A549 (cell line): ENCODE measurements at regions not wholly inside any gene's neighbourhood (a gene's known extent, or its start where the extent isn't known, plus 50 kb on each side); places are given as distances from the start of the nearest gene placed in this dataset.

Source experiments
- ATAC-seq, 2 experiments: fragments of 200-7000 bp in 1 of 2; fragments of >200 bp in 1 of 2; cut with Nextera tagmentation in 1 of 2; cut with Tn5 transposase in 1 of 2; 3 replicates each; pipeline versions ENCODE4 v1.8.0 to v1.9.1; 2018 to 2020; ENCODE audit warnings: mild to moderate bottlenecking in 1 of 2, moderate library complexity in 1 of 2
- CTCF ChIA-PET: fragments of 300-600 bp; sonication (Branson Sonifier 250); formaldehyde crosslinking; extraction: SDS; loops from one replicate; lab custom pipeline; 2021; ENCODE audit warnings: antibody characterized with exemption, inconsistent platforms; lab: Yijun Ruan, JAX
- POLR2A ChIA-PET: fragments of 350-600 bp; formaldehyde crosslinking; extraction: SDS; loops from one replicate; lab custom pipeline; 2021; ENCODE audit warnings: antibody characterized with exemption, inconsistent platforms; lab: Yijun Ruan, JAX
- DNase-seq, 2 experiments: peaks; one replicate each; pipeline versions ENCODE4 v3.0.0 to v3.0.0-alpha.2; 2011 to 2016; ENCODE audit warnings: low read depth in 1 of 2, low spot score in 1 of 2
- FAIRE-seq: peaks from 2 replicates; lab custom pipeline; 2011; peaks lifted over from hg19 to GRCh38; lab: Jason Lieb, UNC
- H3K27ac ChIP-seq, 2 experiments: fragments of >200 bp; sonication (Bioruptor Twin); formaldehyde crosslinking; 3 replicates each; pipeline ENCODE4 v1.5.1; 2016 to 2017
- H3K4me1 ChIP-seq: fragments of >200 bp; sonication (Bioruptor Twin); formaldehyde crosslinking; 3 replicates; pipeline ENCODE4 v1.6.1; 2016
- H3K4me2 ChIP-seq: fragments of >200 bp; sonication (Bioruptor Twin); formaldehyde crosslinking; 3 replicates; pipeline ENCODE4 v1.6.1; 2016
- H3K4me3 ChIP-seq: fragments of >200 bp; sonication (Bioruptor Twin); formaldehyde crosslinking; 3 replicates; pipeline ENCODE4 v1.5.1; 2016
- H3K9me3 ChIP-seq: fragments of >200 bp; sonication (Bioruptor Twin); formaldehyde crosslinking; 3 replicates; pipeline ENCODE4 v1.6.1; 2016
- BCL3 ChIP-seq: fragments of >200 bp; sonication (Bioruptor Twin); formaldehyde crosslinking; IDR thresholded peaks from 3 replicates; pipeline ENCODE4 v1.6.1; 2016
- CBX8 ChIP-seq: fragments of 200-600 bp; sonication (generic); IDR thresholded peaks from 2 replicates; pipeline ENCODE4 v1.6.1; 2016
- CHD2 ChIP-seq: fragments of 150-350 bp; IDR thresholded peaks from 2 replicates; pipeline ENCODE4 v1.6.1; 2014; ENCODE audit warnings: low read length; ENCODE audit not compliant: partially characterized antibody
- CHD4 ChIP-seq: fragments of 200-600 bp; sonication (generic); IDR thresholded peaks from 2 replicates; pipeline ENCODE4 v1.6.1; 2016; ENCODE audit warnings: antibody characterized with exemption, mild to moderate bottlenecking, borderline replicate concordance
- FOSL2 ChIP-seq, 2 experiments: fragments of 450-650 bp in 1 of 2; fragments of >200 bp in 1 of 2; sonication (Bioruptor Twin) in 1 of 2; formaldehyde crosslinking; IDR thresholded peaks; 2 replicates each; pipeline versions ENCODE4 v1.5.0 to v1.6.1; 2016 to 2020; ENCODE audit warnings: mild to moderate bottlenecking in 1 of 2, moderate library complexity in 1 of 2
- HDAC2 ChIP-seq: fragments of 200-600 bp; sonication (generic); IDR thresholded peaks from 2 replicates; pipeline ENCODE4 v1.6.1; 2016
- HES2 ChIP-seq: fragments of >200 bp; sonication (Bioruptor Twin); formaldehyde crosslinking; IDR thresholded peaks from 2 replicates; pipeline ENCODE4 v1.6.1; 2016
- HEYL ChIP-seq: fragments of 250-450 bp; sonication (Bioruptor Pico); IDR thresholded peaks from 2 replicates; pipeline ENCODE4 v1.8.0; 2021; ENCODE audit warnings: mild to moderate bottlenecking, moderate library complexity
- HOXB13 ChIP-seq: fragments of 250-450 bp; sonication (Bioruptor Pico); IDR thresholded peaks from 2 replicates; pipeline ENCODE4 v1.5.0; 2020; ENCODE audit warnings: low read depth, mild to moderate bottlenecking, moderate library complexity
- KDM5A ChIP-seq: fragments of 200-600 bp; sonication (generic); IDR thresholded peaks from 2 replicates; pipeline ENCODE4 v1.6.1; 2016; ENCODE audit warnings: antibody characterized with exemption, mild to moderate bottlenecking
- NR3C1 ChIP-seq: fragments of >200 bp; sonication (Bioruptor Twin); formaldehyde crosslinking; IDR thresholded peaks from 3 replicates; pipeline ENCODE4 v1.6.1; 2017
- RARB ChIP-seq: fragments of 250-450 bp; sonication (Bioruptor Pico); IDR thresholded peaks from 2 replicates; pipeline ENCODE4 v1.8.0; 2021; ENCODE audit warnings: mild to moderate bottlenecking, moderate library complexity
- RCOR1 ChIP-seq: fragments of 150-350 bp; IDR thresholded peaks from 2 replicates; pipeline ENCODE4 v1.6.1; 2014; ENCODE audit warnings: antibody characterized with exemption, low read length, low read depth
- REST ChIP-seq: fragments of 200-600 bp; sonication (generic); IDR thresholded peaks from 2 replicates; pipeline ENCODE4 v1.6.1; 2016; ENCODE audit warnings: antibody characterized with exemption, mild to moderate bottlenecking, moderate library complexity
- SMC3 ChIP-seq: fragments of >200 bp; sonication (Bioruptor Twin); formaldehyde crosslinking; IDR thresholded peaks from 3 replicates; pipeline ENCODE4 v1.6.1; 2018; ENCODE audit warnings: inconsistent platforms
- TP53 ChIP-seq: fragments of 250-450 bp; sonication (Bioruptor Pico); IDR thresholded peaks from 2 replicates; pipeline ENCODE4 v1.5.0; 2021; ENCODE audit warnings: mild to moderate bottlenecking, moderate library complexity
- ZNF302 ChIP-seq: fragments of 250-450 bp; sonication (Bioruptor Pico); IDR thresholded peaks from 2 replicates; pipeline ENCODE4 v1.9.0; 2021; ENCODE audit warnings: inconsistent platforms, mild to moderate bottlenecking, moderate library complexity
- WGBS: methylation state at CpG from one replicate; pipeline ENCODE4 v1.1.6; 2017; ENCODE audit errors: missing lambda C conversion rate; 5-methylcytosine and 5-hydroxymethylcytosine counted together

GRCh38 chr5:15001517-15001916, 129.9 kb upstream of the ANKH start:
- POLR2A ChIA-PET: no interaction called here
- WGBS: 73% methylated on average over 2 of the region's 2 CpGs
- H3K4me1 ChIP-seq: peaks cover 7% of the 10 kb centered on the region; the same call in 1 of the 3 replicates

GRCh38 chr5:14998491-14998890, 126.9 kb upstream of the ANKH start:
- WGBS: 33% methylated on average over 3 of the region's 3 CpGs

More at GRCh38 chr5:15001517-15001916, 129.9 kb upstream of the ANKH start:
- FAIRE-seq (no peak), ATAC-seq (no peak), DNase-seq (no peak)
- TF ChIP-seq NR3C1: no peak
- no peak for TF ChIP-seq ZNF302 (CRISPR knock-in tag)
- Histone ChIP-seq H3K27ac (no peak overlapping the region), H3K4me2 (no peak overlapping the region), H3K9me3 (peaks cover 17% of the 10 kb centered on the region), H3K4me3 (no peak overlapping the region)
- CTCF ChIA-PET: interaction anchor here (3.3 to 6.0 kb wide), 4 partner anchors 14 to 317 kb away, joined by 14 to 144 read pairs (median 24); partner anchors contain the start of gene ANKH

GRCh38 chr5:14996997-14997396, 125.4 kb upstream of the ANKH start:
- TF ChIP-seq SMC3: no peak
- TF ChIP-seq REST: no peak
- TF ChIP-seq BCL3: no peak
- TF ChIP-seq RARB (CRISPR knock-in tag): no peak
- no peak for TF ChIP-seq RCOR1
- TF ChIP-seq KDM5A: no peak
- no peak for TF ChIP-seq FOSL2 (IDR thresholded peaks at IDR 0.05)
- no peak for TF ChIP-seq FOSL2 (CRISPR knock-in tag; IDR thresholded peaks at IDR 0.05)
- TF ChIP-seq HOXB13 (CRISPR knock-in tag): no peak
- TF ChIP-seq HDAC2: no peak
- TF ChIP-seq CBX8: no peak
- TF ChIP-seq, all 56 proteins: peak for 0
- CTCF ChIA-PET: interaction anchor here (1.5 to 7.1 kb wide), 2 partner anchors 9 to 270 kb away, joined by 6 to 32 read pairs; no protein-coding TSS in a partner anchor
- POLR2A ChIA-PET: no interaction called here

More at GRCh38 chr5:14998491-14998890, 126.9 kb upstream of the ANKH start:
- Histone ChIP-seq H3K27ac (no peak overlapping the region), H3K4me2 (no peak overlapping the region), H3K9me3 (peaks cover 17% of the 10 kb centered on the region), H3K4me1 (no peaks in the 10 kb centered on the region), H3K4me3 (no peak overlapping the region)
- TF ChIP-seq TP53: no peak
- no peak for TF ChIP-seq BCL3
- TF ChIP-seq CHD2: no peak
- TF ChIP-seq HES2: no peak
- no peak for TF ChIP-seq HEYL (CRISPR knock-in tag)
- TF ChIP-seq CHD4: no peak
- no peak for FAIRE-seq
- no peak for ATAC-seq
- ChIA-PET CTCF (interaction anchor here (7.1 kb wide), 1 partner anchor 272 kb away, joined by 32 read pairs; no protein-coding TSS in a partner anchor), POLR2A (interaction anchor here (0.6 kb wide), 1 partner anchor 170 kb away, joined by 10 read pairs; no protein-coding TSS in a partner anchor)
- no peak for DNase-seq

More at GRCh38 chr5:14996997-14997396, 125.4 kb upstream of the ANKH start:
- WGBS: 54% methylated on average over 3 of the region's 3 CpGs
- ATAC-seq (no peak), FAIRE-seq (no peak), DNase-seq (no peak)
- H3K4me3 ChIP-seq: no peak overlapping the region
- peaks cover 17% of the 10 kb centered on the region for H3K9me3 ChIP-seq
- H3K4me2 ChIP-seq: no peak overlapping the region
- no peaks in the 10 kb centered on the region for H3K4me1 ChIP-seq
- no peak overlapping the region for H3K27ac ChIP-seq
